ENCODE measurements at regions not wholly inside any gene's neighbourhood (a gene's known extent, or its start where the extent isn't known, plus 50 kb on each side); places are given as distances from the start of the nearest gene placed in this dataset.

DNA sequence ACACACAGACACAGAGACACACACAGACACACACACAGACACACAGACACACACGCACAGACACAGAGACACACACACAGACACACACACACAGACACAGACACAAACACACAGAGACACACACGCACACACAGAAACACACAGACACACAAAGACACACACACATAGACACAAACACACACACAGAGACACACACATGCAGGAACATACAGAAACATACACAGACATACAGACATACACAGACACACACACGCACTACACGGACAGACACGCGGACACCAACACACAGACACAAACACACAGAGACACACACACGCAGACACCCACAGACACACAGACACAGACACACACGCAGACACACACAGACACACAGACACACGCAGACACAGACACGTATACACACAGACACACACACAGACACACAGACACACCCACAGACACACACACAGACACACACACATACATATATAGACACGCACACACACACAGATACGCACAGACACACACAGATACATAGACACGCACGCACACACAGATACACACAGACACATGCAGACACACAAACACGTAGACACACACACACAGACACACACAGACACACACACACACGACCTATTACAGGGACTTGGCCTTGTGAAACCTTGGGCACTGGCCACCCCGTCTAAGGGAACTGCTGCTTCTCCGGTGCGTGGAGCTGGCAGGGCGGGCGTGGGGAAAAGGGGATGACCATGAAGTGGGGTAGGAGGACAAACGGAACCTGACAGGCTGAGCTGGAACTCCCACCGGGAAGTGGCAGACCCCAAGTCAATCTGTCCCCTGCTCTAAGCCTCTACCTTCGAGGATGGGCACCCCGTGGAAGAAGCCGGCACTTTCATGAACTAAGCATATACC is 211.4 kb downstream of the TFCP2L1 start:
- H3K27ac ChIP-seq (ENCODE audit: low read length): no peak overlapping the region
- H2AFZ ChIP-seq (ENCODE audit: low read depth, low read length): no peak overlapping the region
- TF ChIP-seq RAD21 (conservative IDR thresholded peaks at IDR 0.05) (no peak), EZH2 (IDR thresholded peaks at IDR 0.05; ENCODE audit: borderline replicate concordance, insufficient read depth, low read length, poor library complexity, severe bottlenecking) (no peak), TAF1 (IDR thresholded peaks at IDR 0.05; ENCODE audit: low read depth) (no peak), EP300 (conservative IDR thresholded peaks at IDR 0.05; ENCODE audit: poor library complexity, severe bottlenecking) (no peak), MXI1 (conservative IDR thresholded peaks at IDR 0.05; ENCODE audit: poor library complexity, severe bottlenecking) (no peak), SMC3 (conservative IDR thresholded peaks at IDR 0.05; ENCODE audit: poor library complexity) (no peak)
- TF ChIP-seq, protein P1, sequence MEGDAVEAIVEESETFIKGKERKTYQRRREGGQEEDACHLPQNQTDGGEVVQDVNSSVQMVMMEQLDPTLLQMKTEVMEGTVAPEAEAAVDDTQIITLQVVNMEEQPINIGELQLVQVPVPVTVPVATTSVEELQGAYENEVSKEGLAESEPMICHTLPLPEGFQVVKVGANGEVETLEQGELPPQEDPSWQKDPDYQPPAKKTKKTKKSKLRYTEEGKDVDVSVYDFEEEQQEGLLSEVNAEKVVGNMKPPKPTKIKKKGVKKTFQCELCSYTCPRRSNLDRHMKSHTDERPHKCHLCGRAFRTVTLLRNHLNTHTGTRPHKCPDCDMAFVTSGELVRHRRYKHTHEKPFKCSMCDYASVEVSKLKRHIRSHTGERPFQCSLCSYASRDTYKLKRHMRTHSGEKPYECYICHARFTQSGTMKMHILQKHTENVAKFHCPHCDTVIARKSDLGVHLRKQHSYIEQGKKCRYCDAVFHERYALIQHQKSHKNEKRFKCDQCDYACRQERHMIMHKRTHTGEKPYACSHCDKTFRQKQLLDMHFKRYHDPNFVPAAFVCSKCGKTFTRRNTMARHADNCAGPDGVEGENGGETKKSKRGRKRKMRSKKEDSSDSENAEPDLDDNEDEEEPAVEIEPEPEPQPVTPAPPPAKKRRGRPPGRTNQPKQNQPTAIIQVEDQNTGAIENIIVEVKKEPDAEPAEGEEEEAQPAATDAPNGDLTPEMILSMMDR (IDR thresholded peaks at IDR 0.05; ENCODE audit: poor library complexity, severe bottlenecking): no peak

GRCh38 chr2:121074293-121074932 is 210.6 kb downstream of the TFCP2L1 start:
- no peaks in the 10 kb centered on the region for H3K36me3 ChIP-seq (ENCODE audit: insufficient read depth, low read length)
- no peaks in the 10 kb centered on the region for H3K79me2 ChIP-seq (replicated peaks; ENCODE audit: insufficient read depth, low read length)
- H3K27ac ChIP-seq (ENCODE audit: low read length): no peak overlapping the region
- no peaks in the 10 kb centered on the region for H3K9me2 ChIP-seq (ENCODE audit: insufficient read depth, low read length)
- H3K9me3 ChIP-seq (ENCODE audit: low read length): no peaks in the 10 kb centered on the region
- H2AFZ ChIP-seq (ENCODE audit: low read depth, low read length): no peak overlapping the region
- no peak overlapping the region for H3K4me3 ChIP-seq (ENCODE audit: low read length)
- H3K4me2 ChIP-seq (ENCODE audit: low read length): no peak overlapping the region
- TF ChIP-seq EZH2 (IDR thresholded peaks at IDR 0.05; ENCODE audit: borderline replicate concordance, insufficient read depth, low read length, poor library complexity, severe bottlenecking) (no peak), RAD21 (conservative IDR thresholded peaks at IDR 0.05) (no peak), SMC3 (conservative IDR thresholded peaks at IDR 0.05; ENCODE audit: poor library complexity) (no peak), MXI1 (conservative IDR thresholded peaks at IDR 0.05; ENCODE audit: poor library complexity, severe bottlenecking) (no peak), EP300 (conservative IDR thresholded peaks at IDR 0.05; ENCODE audit: poor library complexity, severe bottlenecking) (no peak)
- H4K20me1 ChIP-seq (ENCODE audit: insufficient read depth): no peaks in the 10 kb centered on the region
- H3F3A ChIP-seq (ENCODE audit: insufficient read depth, low read length, poor library complexity, severe bottlenecking): no peaks in the 10 kb centered on the region
- peaks cover 11% of the 10 kb centered on the region for H3K27me3 ChIP-seq (ENCODE audit: insufficient read depth, low read depth, low read length)
- no peak overlapping the region for H3K9ac ChIP-seq (ENCODE audit: low read length)

More for the DNA sequence above, 211.4 kb downstream of the TFCP2L1 start:
- Histone ChIP-seq H3K9me3 (ENCODE audit: low read length) (no peaks in the 10 kb centered on the region), H3K4me2 (ENCODE audit: low read length) (no peak overlapping the region), H3K4me3 (ENCODE audit: low read length) (no peak overlapping the region), H3F3A (ENCODE audit: insufficient read depth, low read length, poor library complexity, severe bottlenecking) (no peaks in the 10 kb centered on the region), H4K20me1 (ENCODE audit: insufficient read depth) (no peaks in the 10 kb centered on the region), H3K36me3 (ENCODE audit: insufficient read depth, low read length) (no peaks in the 10 kb centered on the region), H3K9ac (ENCODE audit: low read length) (no peak overlapping the region), H3K9me2 (ENCODE audit: insufficient read depth, low read length) (no peaks in the 10 kb centered on the region), H3K79me2 (replicated peaks; ENCODE audit: insufficient read depth, low read length) (no peaks in the 10 kb centered on the region), H3K27me3 (ENCODE audit: insufficient read depth, low read depth, low read length) (peaks cover 11% of the 10 kb centered on the region)

GRCh38 chr2:121075006-121075551 is 209.9 kb downstream of the TFCP2L1 start:
- no peak overlapping the region for H2AFZ ChIP-seq (ENCODE audit: low read depth, low read length)
- H3K4me3 ChIP-seq (ENCODE audit: low read length): no peak overlapping the region
- H3K27ac ChIP-seq (ENCODE audit: low read length): no peak overlapping the region

More at GRCh38 chr2:121075006-121075551, 209.9 kb downstream of the TFCP2L1 start:
- TF ChIP-seq POLR2AphosphoS5 (IDR thresholded peaks at IDR 0.05) (peak; percentile 24), MXI1 (conservative IDR thresholded peaks at IDR 0.05; ENCODE audit: poor library complexity, severe bottlenecking) (no peak)
- Histone ChIP-seq H3K4me2 (ENCODE audit: low read length) (peak overlapping the region; percentile 35), H3K79me2 (replicated peaks; ENCODE audit: insufficient read depth, low read length) (no peaks in the 10 kb centered on the region), H3K9ac (ENCODE audit: low read length) (no peak overlapping the region), H3K27me3 (ENCODE audit: insufficient read depth, low read depth, low read length) (peaks cover 11% of the 10 kb centered on the region), H3K9me2 (ENCODE audit: insufficient read depth, low read length) (no peaks in the 10 kb centered on the region), H3F3A (ENCODE audit: insufficient read depth, low read length, poor library complexity, severe bottlenecking) (no peaks in the 10 kb centered on the region), H4K20me1 (ENCODE audit: insufficient read depth) (no peaks in the 10 kb centered on the region), H3K9me3 (ENCODE audit: low read length) (no peaks in the 10 kb centered on the region), H3K36me3 (ENCODE audit: insufficient read depth, low read length) (no peaks in the 10 kb centered on the region)

All from neural cell (in vitro differentiated cells).